ENCODE measurements at regions not wholly inside any gene's neighbourhood (a gene's known extent, or its start where the extent isn't known, plus 50 kb on each side); places are given as distances from the start of the nearest gene placed in this dataset.

- intact Hi-C loops (cut with DNase I), result no loop called here
- H3K9me3 ChIP-seq, result no peaks in the 10 kb centered on the region
- TF ChIP-seq EP300 (IDR thresholded peaks at IDR 0.05) (no peak), CTCF (IDR thresholded peaks at IDR 0.05) (no peak), POLR2A (IDR thresholded peaks at IDR 0.05) (no peak), POLR2AphosphoS5 (IDR thresholded peaks at IDR 0.05) (no peak)
- WGBS, 2 donors, result 14 to 52% methylated on average over 3 of the region's 3 CpGs
- H3K27ac ChIP-seq, result no peak overlapping the region
- no peaks in the 10 kb centered on the region for H3K27me3 ChIP-seq
- no peak for DNase-seq
- H3K36me3 ChIP-seq, result no peaks in the 10 kb centered on the region
- no peaks in the 10 kb centered on the region for H3K4me1 ChIP-seq
- H3K4me3 ChIP-seq, result no peak overlapping the region
Measured at GRCh38 chr12:44961887-44962286, 85.8 kb upstream of the NELL2 start.

GRCh38 chr12:44960856-44961255 is 84.7 kb upstream of the NELL2 start:
- TF ChIP-seq POLR2AphosphoS5 (IDR thresholded peaks at IDR 0.05) (no peak), POLR2A (IDR thresholded peaks at IDR 0.05) (no peak), EP300 (IDR thresholded peaks at IDR 0.05) (no peak), CTCF (IDR thresholded peaks at IDR 0.05) (no peak)
- no peak overlapping the region for H3K27ac ChIP-seq
- H3K9me3 ChIP-seq, result no peaks in the 10 kb centered on the region
- no peaks in the 10 kb centered on the region for H3K4me1 ChIP-seq
- intact Hi-C loops (cut with DNase I), result no loop called here
- no peak overlapping the region for H3K4me3 ChIP-seq
- 90 to 92% methylated on average over 3 of the region's 3 CpGs for WGBS, 2 donors
- no peaks in the 10 kb centered on the region for H3K27me3 ChIP-seq
- no peak for DNase-seq
- H3K36me3 ChIP-seq, result no peaks in the 10 kb centered on the region

- H3K4me3 ChIP-seq, result no peak overlapping the region
- no peaks in the 10 kb centered on the region for H3K36me3 ChIP-seq
- H3K27ac ChIP-seq, result no peak overlapping the region
- DNase-seq, result no peak
- intact Hi-C loops (cut with DNase I), result no loop called here
- 85 to 89% methylated on average over 3 of the region's 3 CpGs for WGBS, 2 donors
- TF ChIP-seq POLR2AphosphoS5 (IDR thresholded peaks at IDR 0.05) (no peak), CTCF (IDR thresholded peaks at IDR 0.05) (no peak), POLR2A (IDR thresholded peaks at IDR 0.05) (no peak), EP300 (IDR thresholded peaks at IDR 0.05) (no peak)
- no peaks in the 10 kb centered on the region for H3K27me3 ChIP-seq
- no peaks in the 10 kb centered on the region for H3K4me1 ChIP-seq
- no peaks in the 10 kb centered on the region for H3K9me3 ChIP-seq
Measured at GRCh38 chr12:44960423-44960822, 84.3 kb upstream of the NELL2 start.

GRCh38 chr12:44947163-44947562 is 71.0 kb upstream of the NELL2 start:
- no peak overlapping the region for H3K27ac ChIP-seq
- intact Hi-C loops (cut with DNase I), result no loop called here
- H3K27me3 ChIP-seq, result no peaks in the 10 kb centered on the region
- WGBS, 2 donors, result 77 to 90% methylated on average over 1 of the region's 1 CpG
- DNase-seq, result no peak
- no peak overlapping the region for H3K4me3 ChIP-seq
- no peaks in the 10 kb centered on the region for H3K9me3 ChIP-seq
- no peaks in the 10 kb centered on the region for H3K4me1 ChIP-seq
- no peak for TF ChIP-seq EP300 (IDR thresholded peaks at IDR 0.05)
- no peak for TF ChIP-seq POLR2A (IDR thresholded peaks at IDR 0.05)
- TF ChIP-seq CTCF (IDR thresholded peaks at IDR 0.05), result no peak
- no peak for TF ChIP-seq POLR2AphosphoS5 (IDR thresholded peaks at IDR 0.05)
- H3K36me3 ChIP-seq, result no peaks in the 10 kb centered on the region

- intact Hi-C loops (cut with DNase I), result no loop called here
- no peak for DNase-seq
- no peaks in the 10 kb centered on the region for H3K4me1 ChIP-seq
- 29 to 73% methylated on average over 5 of the region's 5 CpGs for WGBS, 2 donors
- H3K4me3 ChIP-seq, result no peak overlapping the region
- no peaks in the 10 kb centered on the region for H3K36me3 ChIP-seq
- TF ChIP-seq EP300 (IDR thresholded peaks at IDR 0.05) (no peak), POLR2AphosphoS5 (IDR thresholded peaks at IDR 0.05) (no peak), CTCF (IDR thresholded peaks at IDR 0.05) (no peak), POLR2A (IDR thresholded peaks at IDR 0.05) (no peak)
- H3K27ac ChIP-seq, result no peak overlapping the region
- H3K9me3 ChIP-seq, result no peaks in the 10 kb centered on the region
- H3K27me3 ChIP-seq, result no peaks in the 10 kb centered on the region
Measured at GRCh38 chr12:44942714-44943113, 66.6 kb upstream of the NELL2 start.
